H9 (cell line): ENCODE measurements at regions not wholly inside any gene's neighbourhood (a gene's known extent, or its start where the extent isn't known, plus 50 kb on each side); places are given as distances from the start of the nearest gene placed in this dataset.

Experiments
- DNase-seq: peaks from one replicate; pipeline ENCODE4 v3.0.0-alpha.2; 2017
- H2AFZ ChIP-seq: one replicate; pipeline ENCODE4 v1.6.1; 2013; ENCODE audit warnings: mild to moderate bottlenecking, low read length, control low read depth, moderate library complexity
- H2AK5ac ChIP-seq: 2 replicates; pipeline ENCODE4 v1.6.1; 2013; ENCODE audit warnings: low read length, control low read depth, mixed read lengths; ENCODE audit not compliant: insufficient read length
- H2BK120ac ChIP-seq: one replicate; pipeline ENCODE4 v1.6.1; 2013; ENCODE audit warnings: low read depth, mild to moderate bottlenecking, low read length, control low read depth, inconsistent platforms; ENCODE audit not compliant: poor library complexity, severe bottlenecking
- H2BK12ac ChIP-seq: 2 replicates; pipeline ENCODE4 v1.6.1; 2013; ENCODE audit warnings: low read length, control low read depth, mixed read lengths, low read depth; ENCODE audit not compliant: insufficient read length
- H2BK15ac ChIP-seq: 2 replicates; pipeline ENCODE4 v1.6.1; 2013; ENCODE audit warnings: low read depth, low read length, control low read depth
- H2BK20ac ChIP-seq: one replicate; pipeline ENCODE4 v1.6.1; 2013; ENCODE audit warnings: low read depth, mild to moderate bottlenecking, low read length, control low read depth, inconsistent platforms; ENCODE audit not compliant: poor library complexity, severe bottlenecking
- H2BK5ac ChIP-seq: 2 replicates; pipeline ENCODE4 v1.6.1; 2013; ENCODE audit warnings: low read length, control low read depth, mixed read lengths; ENCODE audit not compliant: insufficient read length
- H3K14ac ChIP-seq: 2 replicates; pipeline ENCODE4 v1.6.1; 2013; ENCODE audit warnings: low read length, control low read depth; ENCODE audit not compliant: insufficient read depth
- H3K18ac ChIP-seq: 2 replicates; pipeline ENCODE4 v1.6.1; 2013; ENCODE audit warnings: low read depth, mild to moderate bottlenecking, mixed read lengths, low read length, control low read depth; ENCODE audit not compliant: insufficient read length
- H3K23ac ChIP-seq: 2 replicates; pipeline ENCODE4 v1.6.1; 2013; ENCODE audit warnings: low read length, control low read depth, mixed read lengths, low read depth; ENCODE audit not compliant: insufficient read length
- H3K23me2 ChIP-seq: 2 replicates; pipeline ENCODE4 v1.6.1; 2013; ENCODE audit warnings: low read depth, mild to moderate bottlenecking, mixed read lengths, low read length, control low read depth; ENCODE audit not compliant: insufficient read length, poor library complexity, severe bottlenecking
- H3K27ac ChIP-seq: 2 replicates; pipeline ENCODE4 v1.5.1; 2013; ENCODE audit warnings: low read length, control low read depth, mixed read lengths, low read depth; ENCODE audit not compliant: insufficient read length
- H3K27me3 ChIP-seq: 2 replicates; pipeline ENCODE4 v1.6.1; 2013; ENCODE audit warnings: low read length, control low read depth, inconsistent platforms; ENCODE audit not compliant: insufficient read depth
- H3K4ac ChIP-seq: 2 replicates; pipeline ENCODE4 v1.6.1; 2013; ENCODE audit warnings: low read depth, mild to moderate bottlenecking, control low read depth, inconsistent platforms, low read length, moderate library complexity
- H3K4me1 ChIP-seq: 2 replicates; pipeline ENCODE4 v1.6.1; 2013; ENCODE audit warnings: low read length, control low read depth, inconsistent platforms; ENCODE audit not compliant: insufficient read depth
- H3K4me2 ChIP-seq: 2 replicates; pipeline ENCODE4 v1.6.1; 2013; ENCODE audit warnings: low read length, control low read depth, mixed read lengths; ENCODE audit not compliant: insufficient read length, insufficient read depth
- H3K56ac ChIP-seq: 2 replicates; pipeline ENCODE4 v1.6.1; 2013; ENCODE audit warnings: low read depth, mild to moderate bottlenecking, mixed read lengths, low read length, control low read depth; ENCODE audit not compliant: insufficient read length
- H3K79me1 ChIP-seq: 2 replicates; pipeline ENCODE4 v1.6.1; 2013; ENCODE audit warnings: low read depth, mild to moderate bottlenecking, moderate library complexity, low read length, control low read depth, inconsistent platforms; ENCODE audit not compliant: insufficient read depth, poor library complexity, severe bottlenecking
- H3K79me2 ChIP-seq: 2 replicates; pipeline ENCODE4 v1.6.1; 2013; ENCODE audit warnings: low read length, control low read depth, inconsistent platforms; ENCODE audit not compliant: insufficient read depth
- H3K9ac ChIP-seq: 2 replicates; pipeline ENCODE4 v1.6.1; 2013; ENCODE audit warnings: low read length, control low read depth, mixed read lengths; ENCODE audit not compliant: insufficient read length; ENCODE audit errors: extremely low read depth
- H3K9me3 ChIP-seq: one replicate; pipeline ENCODE4 v1.6.1; 2013; ENCODE audit warnings: low read depth, low read length, inconsistent platforms; ENCODE audit not compliant: control insufficient read depth
- H3T11ph ChIP-seq: one replicate; pipeline ENCODE4 v1.6.1; 2013; ENCODE audit warnings: mild to moderate bottlenecking, low read length, control low read depth, inconsistent platforms
- H4K20me1 ChIP-seq: one replicate; pipeline ENCODE4 v1.6.1; 2013; ENCODE audit not compliant: control insufficient read depth, insufficient read length, insufficient read depth
- H4K5ac ChIP-seq: 2 replicates; pipeline ENCODE4 v1.6.1; 2013; ENCODE audit warnings: low read depth, mild to moderate bottlenecking, mixed read lengths, low read length, control low read depth; ENCODE audit not compliant: insufficient read length
- H4K8ac ChIP-seq: replicated peaks from 2 replicates; pipeline ENCODE4 v1.6.1; 2013; ENCODE audit warnings: low read length, control low read depth, mixed read lengths, low read depth; ENCODE audit not compliant: insufficient read length
- H4K91ac ChIP-seq: 2 replicates; pipeline ENCODE4 v1.6.1; 2013; ENCODE audit warnings: low read depth, mild to moderate bottlenecking, moderate library complexity, mixed read lengths, low read length, control low read depth; ENCODE audit not compliant: insufficient read length
- H3K27ac Mint-ChIP-seq, 3 experiments: 2 replicates in 2 of 3; 3 replicates in 1 of 3; pipeline ENCODE4 v1.8.0; 2020 to 2021; ENCODE audit warnings: mixed read lengths in 3 of 3, mild to moderate bottlenecking in 1 of 3, moderate library complexity in 1 of 3
- H3K27me3 Mint-ChIP-seq: 2 replicates; pipeline ENCODE4 v1.8.0; 2021; ENCODE audit warnings: low read depth, mild to moderate bottlenecking, moderate library complexity, mixed read lengths
- H3K36me3 Mint-ChIP-seq, 3 experiments: 2 replicates in 2 of 3; 3 replicates in 1 of 3; pipeline ENCODE4 v1.8.0; 2020 to 2021; ENCODE audit warnings: low read depth in 3 of 3, mixed read lengths in 3 of 3; ENCODE audit not compliant: insufficient read depth in 1 of 3
- H3K4me1 Mint-ChIP-seq, 2 experiments: 2 replicates each; pipeline ENCODE4 v1.8.0; 2020; ENCODE audit warnings: mixed read lengths in 2 of 2
- H3K4me3 Mint-ChIP-seq, 2 experiments: 2 replicates in 1 of 2; 3 replicates in 1 of 2; pipeline ENCODE4 v1.8.0; 2020 to 2021; ENCODE audit warnings: mild to moderate bottlenecking in 2 of 2, mixed read lengths in 2 of 2, moderate library complexity in 1 of 2
- H3K9me3 Mint-ChIP-seq, 2 experiments: 2 replicates in 1 of 2; 3 replicates in 1 of 2; pipeline ENCODE4 v1.8.0; 2020; ENCODE audit warnings: mild to moderate bottlenecking in 2 of 2, mixed read lengths in 2 of 2, moderate library complexity in 1 of 2
- WGBS: extraction: QIAGEN DNeasy Blood & Tissue Kit; methylation state at CpG from one replicate; pipeline ENCODE4 v1.1.7; 2013; ENCODE audit warnings: missing lambda C conversion rate, low lambda C conversion rate, mixed read lengths; ENCODE audit not compliant: insufficient read length; ENCODE audit errors: extremely low coverage; 5-methylcytosine and 5-hydroxymethylcytosine counted together
- TF ChIP-seq, protein P1 (sequence below): fragments of 200-600 bp; sonication (generic); conservative IDR thresholded peaks from 3 replicates; pipeline ENCODE4 v1.8.0; 2021; ENCODE audit warnings: antibody characterized with exemption, mild to moderate bottlenecking

GRCh38 chr10:43925793-43926192, 277.1 kb upstream of the ZNF32 start:
- peaks cover 0 to 10% (median 0%) of the 10 kb centered on the region in 3 experiments; a peak in 3 of 7 replicates for H3K36me3 Mint-ChIP-seq

More at GRCh38 chr10:43925793-43926192, 277.1 kb upstream of the ZNF32 start:
- Histone ChIP-seq H2BK12ac (no peak overlapping the region), H2AK5ac (no peak overlapping the region), H3K14ac (no peak overlapping the region), H3K79me1 (no peaks in the 10 kb centered on the region), H3K27ac (no peak overlapping the region), H4K5ac (no peak overlapping the region), H3K9ac (no peak overlapping the region), H4K20me1 (no peaks in the 10 kb centered on the region), H3K56ac (no peak overlapping the region), H3K18ac (no peak overlapping the region), H3T11ph (no peak overlapping the region), H2AFZ (no peak overlapping the region), H3K9me3 (no peaks in the 10 kb centered on the region), H3K4me2 (no peak overlapping the region), H2BK20ac (no peak overlapping the region), H3K27me3 (no peaks in the 10 kb centered on the region), H3K23ac (no peak overlapping the region), H3K79me2 (no peaks in the 10 kb centered on the region), H3K23me2 (no peaks in the 10 kb centered on the region), H2BK120ac (no peak overlapping the region), H4K91ac (no peak overlapping the region), H3K4ac (no peak overlapping the region), H4K8ac (no peak overlapping the region), H3K4me1 (no peaks in the 10 kb centered on the region), H2BK5ac (no peak overlapping the region), H2BK15ac (no peak overlapping the region)
- Mint-ChIP-seq H3K4me1 (no peaks in the 10 kb centered on the region), H3K27me3 (peaks cover 4% of the 10 kb centered on the region), H3K4me3 (no peak overlapping the region), H3K27ac (no peak overlapping the region), H3K9me3 (peaks cover 7 to 12% of the 10 kb centered on the region in 2 experiments)
- TF ChIP-seq, protein P1, sequence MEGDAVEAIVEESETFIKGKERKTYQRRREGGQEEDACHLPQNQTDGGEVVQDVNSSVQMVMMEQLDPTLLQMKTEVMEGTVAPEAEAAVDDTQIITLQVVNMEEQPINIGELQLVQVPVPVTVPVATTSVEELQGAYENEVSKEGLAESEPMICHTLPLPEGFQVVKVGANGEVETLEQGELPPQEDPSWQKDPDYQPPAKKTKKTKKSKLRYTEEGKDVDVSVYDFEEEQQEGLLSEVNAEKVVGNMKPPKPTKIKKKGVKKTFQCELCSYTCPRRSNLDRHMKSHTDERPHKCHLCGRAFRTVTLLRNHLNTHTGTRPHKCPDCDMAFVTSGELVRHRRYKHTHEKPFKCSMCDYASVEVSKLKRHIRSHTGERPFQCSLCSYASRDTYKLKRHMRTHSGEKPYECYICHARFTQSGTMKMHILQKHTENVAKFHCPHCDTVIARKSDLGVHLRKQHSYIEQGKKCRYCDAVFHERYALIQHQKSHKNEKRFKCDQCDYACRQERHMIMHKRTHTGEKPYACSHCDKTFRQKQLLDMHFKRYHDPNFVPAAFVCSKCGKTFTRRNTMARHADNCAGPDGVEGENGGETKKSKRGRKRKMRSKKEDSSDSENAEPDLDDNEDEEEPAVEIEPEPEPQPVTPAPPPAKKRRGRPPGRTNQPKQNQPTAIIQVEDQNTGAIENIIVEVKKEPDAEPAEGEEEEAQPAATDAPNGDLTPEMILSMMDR, result no peak
- DNase-seq, result no peak
- no CpG with 5 or more reads among the region's 7 CpGs for WGBS
